KMS-11 (cell line): ENCODE measurements at regions not wholly inside any gene's neighbourhood (a gene's known extent, or its start where the extent isn't known, plus 50 kb on each side); places are given as distances from the start of the nearest gene placed in this dataset.

ENCODE experiments used
- H2AFZ ChIP-seq: fragments of 200-600 bp; sonication (generic); 2 replicates; pipeline ENCODE4 v1.6.1; 2016; ENCODE audit warnings: antibody characterized with exemption, mixed run types, low read depth
- H3K27ac ChIP-seq: fragments of 200-600 bp; sonication (generic); 2 replicates; pipeline ENCODE4 v1.6.1; 2016; ENCODE audit warnings: mild to moderate bottlenecking, mixed run types
- H3K27me3 ChIP-seq: fragments of 200-600 bp; sonication (generic); 2 replicates; pipeline ENCODE4 v1.6.1; 2017; ENCODE audit warnings: mild to moderate bottlenecking, low read depth, mixed run types, moderate library complexity; ENCODE audit not compliant: insufficient read depth
- H3K36me3 ChIP-seq: fragments of 200-600 bp; sonication (generic); 2 replicates; pipeline ENCODE4 v1.6.1; 2017; ENCODE audit warnings: mild to moderate bottlenecking, mixed run types; ENCODE audit not compliant: insufficient read depth
- H3K4me1 ChIP-seq: fragments of 200-600 bp; sonication (generic); 2 replicates; pipeline ENCODE4 v1.6.1; 2016; ENCODE audit warnings: mild to moderate bottlenecking, low read depth, mixed run types; ENCODE audit not compliant: poor library complexity, severe bottlenecking
- H3K4me2 ChIP-seq: fragments of 200-600 bp; sonication (generic); 2 replicates; pipeline ENCODE4 v1.7.0; 2016; ENCODE audit warnings: mild to moderate bottlenecking, mixed run types
- H3K4me3 ChIP-seq: fragments of 200-600 bp; sonication (generic); IDR thresholded peaks from 2 replicates; pipeline ENCODE4 v1.6.1; 2017; ENCODE audit warnings: low read depth, low read length, mixed read lengths; ENCODE audit not compliant: insufficient read depth
- H3K79me2 ChIP-seq: fragments of 200-600 bp; sonication (generic); 2 replicates; pipeline ENCODE4 v1.6.1; 2016; ENCODE audit warnings: low read depth, mixed run types; ENCODE audit not compliant: insufficient read depth
- H3K9ac ChIP-seq: fragments of 200-600 bp; sonication (generic); 2 replicates; pipeline ENCODE4 v1.6.1; 2016; ENCODE audit warnings: mild to moderate bottlenecking, mixed run types
- H4K20me1 ChIP-seq: fragments of 200-600 bp; sonication (generic); 2 replicates; pipeline ENCODE4 v1.6.1; 2016; ENCODE audit warnings: mild to moderate bottlenecking, mixed run types; ENCODE audit not compliant: insufficient read depth
- TF ChIP-seq, protein P1 (sequence below): fragments of 200-600 bp; sonication (generic); conservative IDR thresholded peaks from 2 replicates; pipeline ENCODE4 v1.6.1; 2017; ENCODE audit warnings: low read depth, mild to moderate bottlenecking, antibody characterized with exemption, low read length, moderate library complexity, mixed read lengths

DNA sequence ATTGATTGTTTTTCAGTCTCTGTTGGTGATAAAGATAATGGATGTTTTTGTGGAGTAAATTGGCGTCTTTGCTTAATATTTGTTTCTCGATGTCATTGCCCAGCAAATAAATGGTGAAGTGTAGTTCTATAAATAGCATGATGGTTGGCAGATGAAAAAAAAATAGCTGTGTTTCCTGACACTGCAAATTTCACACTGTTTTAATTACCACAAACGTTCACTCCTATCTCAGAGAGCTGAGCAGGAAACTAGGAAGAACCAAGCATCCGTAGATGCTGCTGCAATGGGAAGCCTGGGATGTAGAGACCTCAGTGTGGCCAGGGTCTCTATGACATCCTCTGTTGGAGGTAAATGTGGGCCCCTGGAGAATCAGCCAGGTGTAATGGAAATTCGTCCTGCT is 183.2 kb downstream of the CYRIA start:
- no peaks in the 10 kb centered on the region for H3K79me2 ChIP-seq
- no peaks in the 10 kb centered on the region for H4K20me1 ChIP-seq
- H2AFZ ChIP-seq = no peak overlapping the region
- H3K4me1 ChIP-seq = no peaks in the 10 kb centered on the region
- TF ChIP-seq, protein P1, sequence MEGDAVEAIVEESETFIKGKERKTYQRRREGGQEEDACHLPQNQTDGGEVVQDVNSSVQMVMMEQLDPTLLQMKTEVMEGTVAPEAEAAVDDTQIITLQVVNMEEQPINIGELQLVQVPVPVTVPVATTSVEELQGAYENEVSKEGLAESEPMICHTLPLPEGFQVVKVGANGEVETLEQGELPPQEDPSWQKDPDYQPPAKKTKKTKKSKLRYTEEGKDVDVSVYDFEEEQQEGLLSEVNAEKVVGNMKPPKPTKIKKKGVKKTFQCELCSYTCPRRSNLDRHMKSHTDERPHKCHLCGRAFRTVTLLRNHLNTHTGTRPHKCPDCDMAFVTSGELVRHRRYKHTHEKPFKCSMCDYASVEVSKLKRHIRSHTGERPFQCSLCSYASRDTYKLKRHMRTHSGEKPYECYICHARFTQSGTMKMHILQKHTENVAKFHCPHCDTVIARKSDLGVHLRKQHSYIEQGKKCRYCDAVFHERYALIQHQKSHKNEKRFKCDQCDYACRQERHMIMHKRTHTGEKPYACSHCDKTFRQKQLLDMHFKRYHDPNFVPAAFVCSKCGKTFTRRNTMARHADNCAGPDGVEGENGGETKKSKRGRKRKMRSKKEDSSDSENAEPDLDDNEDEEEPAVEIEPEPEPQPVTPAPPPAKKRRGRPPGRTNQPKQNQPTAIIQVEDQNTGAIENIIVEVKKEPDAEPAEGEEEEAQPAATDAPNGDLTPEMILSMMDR = no peak
- H3K4me2 ChIP-seq = no peak overlapping the region
- no peaks in the 10 kb centered on the region for H3K27me3 ChIP-seq
- H3K9ac ChIP-seq = no peak overlapping the region
- no peak overlapping the region for H3K27ac ChIP-seq
- no peak overlapping the region for H3K4me3 ChIP-seq
- H3K36me3 ChIP-seq = no peaks in the 10 kb centered on the region

DNA sequence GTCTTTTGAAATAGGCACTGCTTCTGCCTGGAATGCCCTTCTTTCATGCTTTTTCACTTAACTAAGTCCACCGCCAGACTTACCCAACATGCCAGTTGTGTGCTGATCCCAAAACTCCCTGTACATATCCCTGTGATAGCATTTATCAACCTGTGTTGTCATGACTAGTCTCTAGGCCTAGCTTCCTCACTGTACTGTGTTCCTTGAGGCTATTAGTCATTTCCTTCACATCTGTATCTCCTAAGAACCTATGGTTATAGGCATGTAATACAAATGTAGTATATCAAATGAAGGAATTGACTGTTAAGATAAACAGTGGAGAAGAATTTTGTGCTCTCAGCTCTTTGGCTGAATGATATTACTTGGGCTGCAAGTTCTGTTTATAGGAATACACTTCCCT is 184.3 kb downstream of the CYRIA start:
- Histone ChIP-seq H2AFZ (no peak overlapping the region), H3K4me2 (no peak overlapping the region), H4K20me1 (no peaks in the 10 kb centered on the region), H3K9ac (no peak overlapping the region), H3K4me3 (no peak overlapping the region), H3K79me2 (no peaks in the 10 kb centered on the region), H3K4me1 (no peaks in the 10 kb centered on the region), H3K27ac (no peak overlapping the region), H3K27me3 (no peaks in the 10 kb centered on the region), H3K36me3 (no peaks in the 10 kb centered on the region)
- TF ChIP-seq, protein P1 = no peak

DNA sequence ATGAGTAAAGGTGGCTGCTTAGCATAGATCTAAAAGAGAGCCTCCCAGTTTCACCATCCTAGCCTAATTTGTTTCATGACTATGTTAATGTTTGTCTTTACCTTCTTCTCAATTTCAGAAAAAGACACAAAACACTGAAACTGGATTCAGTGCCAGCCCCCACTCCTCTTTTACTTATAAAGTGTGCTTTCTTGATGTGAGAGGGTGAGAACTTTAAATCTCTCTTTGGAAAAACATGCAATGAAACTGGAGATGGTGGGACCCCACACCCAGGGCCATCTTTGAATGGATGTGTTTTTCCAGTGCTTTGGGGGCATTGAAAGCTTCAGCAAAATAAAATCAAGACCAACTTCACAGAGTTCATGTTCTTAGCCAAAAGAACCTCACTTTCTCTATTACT is 185.9 kb downstream of the CYRIA start:
- H3K4me1 ChIP-seq = no peaks in the 10 kb centered on the region
- no peaks in the 10 kb centered on the region for H3K36me3 ChIP-seq
- H3K27me3 ChIP-seq = no peaks in the 10 kb centered on the region
- no peaks in the 10 kb centered on the region for H4K20me1 ChIP-seq
- no peak overlapping the region for H3K27ac ChIP-seq
- H3K79me2 ChIP-seq = no peaks in the 10 kb centered on the region
- H3K4me3 ChIP-seq = no peak overlapping the region
- TF ChIP-seq, protein P1 = no peak
- H3K4me2 ChIP-seq = no peak overlapping the region
- H3K9ac ChIP-seq = no peak overlapping the region
- H2AFZ ChIP-seq = no peak overlapping the region

DNA sequence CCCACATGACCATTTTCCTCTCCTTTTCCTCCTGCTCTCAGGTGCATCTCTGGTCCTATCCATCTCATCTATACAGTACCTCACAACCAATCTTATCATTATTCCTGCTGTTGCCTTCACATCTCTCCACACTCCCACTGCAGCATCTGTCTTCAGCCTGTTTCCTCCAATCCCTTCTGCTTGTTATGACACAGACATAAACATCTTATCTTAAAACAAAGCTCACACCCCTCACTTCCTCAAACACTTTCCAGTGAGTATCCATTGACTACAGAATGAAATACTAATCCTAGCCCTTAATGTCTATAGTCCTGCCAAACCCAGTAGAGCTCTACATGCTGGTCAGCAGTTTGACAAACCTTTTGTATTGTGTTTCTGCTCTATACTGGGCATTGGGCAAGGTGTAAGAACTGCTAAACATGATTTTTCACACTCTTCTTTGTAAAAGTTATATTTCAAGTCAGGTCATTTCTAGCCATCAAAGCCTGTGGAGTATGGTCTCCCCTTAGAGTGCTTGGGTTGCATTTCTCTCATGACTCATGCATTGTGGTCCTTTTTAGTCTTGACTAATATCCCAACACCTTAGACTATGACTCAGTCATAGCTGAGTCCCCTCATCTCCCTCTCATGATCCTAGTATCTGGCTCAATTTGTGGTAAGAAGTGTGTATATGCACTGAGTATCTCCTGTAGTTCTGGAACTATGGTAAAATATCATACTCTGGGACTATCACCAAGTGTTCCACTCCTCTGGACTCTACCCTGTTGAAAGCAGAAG is 187.0 kb downstream of the CYRIA start:
- H3K4me1 ChIP-seq = no peaks in the 10 kb centered on the region
- H3K27me3 ChIP-seq = no peaks in the 10 kb centered on the region
- no peaks in the 10 kb centered on the region for H3K79me2 ChIP-seq
- no peak overlapping the region for H2AFZ ChIP-seq
- H4K20me1 ChIP-seq = no peaks in the 10 kb centered on the region
- no peak overlapping the region for H3K4me2 ChIP-seq
- H3K9ac ChIP-seq = no peak overlapping the region
- no peak overlapping the region for H3K27ac ChIP-seq
- TF ChIP-seq, protein P1 = no peak
- no peak overlapping the region for H3K4me3 ChIP-seq
- H3K36me3 ChIP-seq = no peaks in the 10 kb centered on the region
